Stimulated activated CD4-positive, alpha-beta T cell treated with anti-CD3 and anti-CD28 coated beads, Interleukin-2, amount 100 ng/mL, for 24 hours (primary cell): ENCODE measurements at regions not wholly inside any gene's neighbourhood (a gene's known extent, or its start where the extent isn't known, plus 50 kb on each side); places are given as distances from the start of the nearest gene placed in this dataset.
"Not testable (repeated sequence)": the region's sequence is repeated elsewhere in the genome, so short reads cannot be mapped to it uniquely, and the experiment has no call there.

Experiments
- DNase-seq, 2 donors: peaks; one replicate each; pipeline ENCODE4 v3.0.0-alpha.2; 2020

DNA sequence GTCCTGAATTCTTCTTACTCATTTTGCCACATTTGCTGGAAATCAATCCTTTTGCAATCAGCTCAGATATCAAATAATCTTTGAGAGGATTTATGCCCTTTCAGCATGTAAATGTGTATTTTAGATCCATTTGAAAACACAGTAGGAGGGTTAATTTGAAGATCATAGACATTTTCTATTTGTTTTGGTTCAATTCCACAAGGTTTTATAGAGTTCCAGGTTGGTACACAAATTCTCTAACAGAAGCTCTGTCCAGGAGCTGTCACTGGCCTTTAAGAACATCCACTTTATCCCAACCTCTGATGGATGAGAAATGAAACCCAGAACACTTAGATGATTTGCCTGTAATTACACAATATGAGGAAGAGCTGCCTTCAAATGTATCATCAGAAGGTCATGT is 157.3 kb upstream of the CHAC2 start:
- no peak for DNase-seq

DNA sequence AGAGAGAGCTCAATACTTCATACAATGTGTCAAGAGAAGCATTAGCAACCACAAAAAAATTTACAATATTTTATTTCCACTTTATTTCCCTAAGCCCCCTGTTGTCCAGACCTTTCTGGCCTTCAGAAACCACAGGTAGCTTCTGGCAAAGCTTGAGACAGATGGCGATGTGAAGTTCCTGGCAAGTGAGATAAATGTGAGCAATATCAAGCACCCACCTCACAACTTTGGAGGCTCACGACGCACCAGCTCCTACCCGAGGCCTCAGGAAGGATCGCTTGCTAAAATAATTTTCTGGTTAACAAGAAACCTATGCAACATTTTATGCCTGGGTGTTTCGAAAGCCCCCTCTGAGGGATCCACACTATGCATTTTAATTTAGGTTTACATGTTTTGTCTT is 158.1 kb upstream of the CHAC2 start:
- no peak for DNase-seq

DNA sequence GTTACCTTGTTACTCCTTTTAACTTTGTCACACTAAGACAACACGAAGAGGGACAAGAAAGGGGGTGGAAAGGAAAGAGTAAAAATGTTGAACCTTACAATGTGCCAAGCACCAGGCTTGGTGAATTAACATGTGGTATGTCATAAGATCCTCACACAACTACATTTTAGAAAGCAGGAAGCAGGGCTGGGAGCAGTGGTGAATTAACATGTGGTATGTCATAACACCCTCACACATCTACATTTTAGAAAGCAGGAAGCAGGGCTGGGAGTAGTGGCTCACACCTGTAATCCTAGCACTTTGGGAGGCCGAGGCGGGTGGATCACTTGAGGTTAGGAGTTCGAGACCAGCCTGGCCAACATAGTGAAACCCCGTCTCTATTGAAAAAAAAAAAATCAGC is 159.3 kb upstream of the CHAC2 start:
- DNase-seq = no peak

GRCh38 chr2:53600815-53601214 is 166.8 kb upstream of the CHAC2 start:
- no peak for DNase-seq

- not testable (repeated sequence) for DNase-seq
These were observed 180.6 kb upstream of the CHAC2 start for GRCh38 chr2:53586733-53587612.

GRCh38 chr2:53584986-53585385 is 182.6 kb upstream of the CHAC2 start:
- no peak for DNase-seq

DNA sequence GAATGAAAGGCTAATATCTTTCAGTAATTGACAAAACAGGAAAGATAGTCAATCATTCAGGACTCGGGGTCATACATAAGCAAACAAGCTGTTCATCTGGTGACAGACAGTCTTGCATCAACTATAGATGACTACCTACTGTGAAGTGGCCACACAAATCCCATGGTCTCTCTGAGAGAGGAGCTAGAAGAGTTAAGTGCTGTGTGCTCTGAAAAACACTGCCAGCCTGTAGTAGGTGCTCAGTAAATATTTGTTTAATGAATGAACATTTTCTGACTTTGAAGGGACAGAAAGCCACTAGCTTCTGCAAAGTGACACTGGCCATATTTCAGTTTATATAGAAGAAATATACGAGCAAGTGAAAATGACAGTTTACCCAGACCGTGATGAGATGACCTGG is 184.0 kb upstream of the CHAC2 start:
- no peak for DNase-seq

DNA sequence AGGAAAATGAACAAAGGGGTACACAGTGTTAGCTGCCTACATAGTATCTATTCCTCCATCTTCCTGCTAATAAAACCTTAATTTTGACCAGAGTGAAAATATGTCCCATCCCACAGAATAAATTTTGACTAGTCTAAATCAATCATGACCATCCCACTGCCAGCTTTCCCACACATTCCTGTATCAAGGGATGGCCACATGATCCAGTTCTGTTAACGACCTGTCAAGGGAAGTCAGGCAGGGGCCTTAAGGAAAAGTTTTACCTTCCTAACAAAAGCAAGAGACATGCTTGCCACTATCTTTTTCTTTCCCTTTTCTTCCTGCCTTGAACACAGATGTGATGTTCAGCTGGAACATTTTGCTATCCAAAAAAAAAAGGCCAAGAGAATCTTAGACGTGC is 185.0 kb upstream of the CHAC2 start:
- DNase-seq = no peak

DNA sequence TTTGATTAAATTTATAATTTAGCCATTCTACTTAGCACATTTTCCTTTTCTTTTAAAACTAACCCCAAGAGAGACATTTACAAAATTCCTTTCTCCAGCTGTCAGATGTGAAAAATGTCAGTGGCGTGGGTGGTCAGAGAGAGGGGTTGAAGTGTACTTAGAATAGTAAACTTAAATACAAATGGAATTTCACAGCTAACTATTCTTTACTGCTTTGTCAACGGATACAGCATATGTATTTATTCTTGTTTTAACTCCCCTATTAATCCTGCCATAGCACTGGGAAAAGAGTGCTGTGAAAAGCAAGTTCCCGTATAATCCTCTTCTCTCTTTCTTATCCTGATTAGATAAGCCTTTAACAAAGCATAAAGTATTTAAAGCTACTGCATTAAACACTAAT is 191.4 kb upstream of the CHAC2 start:
- DNase-seq = no peak

GRCh38 chr2:53575721-53576124 is 191.9 kb upstream of the CHAC2 start:
- DNase-seq = no peak

DNA sequence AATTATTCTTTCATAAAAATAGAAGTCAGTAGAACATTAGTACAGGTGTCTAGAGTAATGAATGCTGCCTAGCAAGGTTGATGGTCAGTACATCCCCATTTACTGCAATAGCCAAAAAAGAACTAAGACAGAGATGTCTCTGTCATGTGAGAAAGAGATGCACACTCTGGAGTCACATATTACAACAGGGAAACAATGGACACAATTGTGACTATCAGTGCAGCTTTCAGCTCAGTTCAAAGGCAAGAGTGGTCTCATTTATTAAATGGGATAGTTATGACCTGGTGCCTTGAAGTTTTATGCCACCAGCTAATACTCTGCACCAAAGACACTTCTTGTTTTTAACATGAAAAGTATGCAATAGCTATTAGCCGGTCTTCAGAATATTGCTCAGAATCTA is 194.9 kb upstream of the CHAC2 start:
- no peak for DNase-seq

- DNase-seq = no peak
These were observed 197.5 kb upstream of the CHAC2 start for GRCh38 chr2:53569957-53570727.

DNA sequence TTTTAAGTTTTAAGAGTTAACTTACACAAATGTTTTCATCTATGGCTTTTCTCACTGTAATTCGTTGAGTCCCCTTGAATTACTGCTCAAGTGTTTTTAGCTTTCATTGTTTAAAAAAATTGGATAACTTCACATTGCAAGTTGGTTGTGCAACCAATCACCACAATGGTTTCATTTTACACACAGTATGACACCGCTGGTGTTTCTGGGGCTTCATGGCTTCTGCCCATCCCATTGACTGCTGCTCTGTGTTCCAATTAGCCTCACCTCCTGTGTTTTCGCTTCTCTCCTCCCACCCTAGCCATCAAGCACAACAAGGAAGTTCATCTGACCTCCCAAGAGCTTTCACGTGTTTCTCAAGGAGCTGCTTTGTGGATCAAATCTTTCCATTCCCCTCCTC is 199.1 kb upstream of the CHAC2 start:
- DNase-seq = no peak

GRCh38 chr2:53567073-53567472 is 200.5 kb upstream of the CHAC2 start:
- no peak for DNase-seq

DNA sequence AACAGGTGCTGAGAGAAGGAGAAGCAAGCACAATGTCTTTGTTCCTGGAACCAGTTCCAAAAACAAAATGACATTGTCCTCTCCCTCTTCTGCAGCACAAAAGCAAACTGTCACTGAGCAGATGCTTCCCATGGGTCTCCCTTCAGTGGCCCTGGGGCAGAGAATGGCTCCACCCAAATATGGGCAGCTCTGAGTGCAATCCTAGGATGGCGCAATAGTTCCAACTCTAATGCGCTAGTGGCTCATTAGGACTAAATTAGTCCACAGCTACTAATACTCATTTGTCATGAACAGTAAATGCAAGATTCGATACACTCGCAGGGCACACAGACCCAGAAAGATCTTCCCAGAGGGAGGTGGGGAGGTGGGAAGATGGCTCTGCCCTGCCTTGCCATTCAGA is 205.2 kb upstream of the CHAC2 start:
- DNase-seq = no peak

- DNase-seq = no peak
These were observed 206.4 kb upstream of the CHAC2 start for GRCh38 chr2:53561155-53561554.

GRCh38 chr2:53559302-53559966 is 208.2 kb upstream of the CHAC2 start:
- DNase-seq = no peak

DNA sequence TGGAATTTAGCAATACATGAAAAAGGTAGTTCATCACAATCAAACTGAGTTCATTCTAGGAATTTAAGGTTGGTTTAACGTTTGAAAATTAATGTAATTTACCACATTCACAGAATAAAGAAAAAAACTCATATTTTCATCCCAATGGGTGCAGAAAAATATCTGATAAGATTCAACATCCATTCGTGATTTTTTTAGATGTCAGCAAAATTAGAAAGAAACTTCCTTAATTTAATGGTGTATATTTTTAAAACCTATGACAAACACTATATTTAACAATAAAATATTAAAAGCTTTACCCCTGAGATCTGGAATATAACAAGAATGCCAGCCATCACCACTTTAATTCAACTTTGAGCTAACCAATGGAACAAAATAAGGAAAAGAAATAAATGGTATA is 208.7 kb upstream of the CHAC2 start:
- DNase-seq = no peak

- no peak for DNase-seq
These were observed 218.1 kb upstream of the CHAC2 start for GRCh38 chr2:53549497-53549896.

DNA sequence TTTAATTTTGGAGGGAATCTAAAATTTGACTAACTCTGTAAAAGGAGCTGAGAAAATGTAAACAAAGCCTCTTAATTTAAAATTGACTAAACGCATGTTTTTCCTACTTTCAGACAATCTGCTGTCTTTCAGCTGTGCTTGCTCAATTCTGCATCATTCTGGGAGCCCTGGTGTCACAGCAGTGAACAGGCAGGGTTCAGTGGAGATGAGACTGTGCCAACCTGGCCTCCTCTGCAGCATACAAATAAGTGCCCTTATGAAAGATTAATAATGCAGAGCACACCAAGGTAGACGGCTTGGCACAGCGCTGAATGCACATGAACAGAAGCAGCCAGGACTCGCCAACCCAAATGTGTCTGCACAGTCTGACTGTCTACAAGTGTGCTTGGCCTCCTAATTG is 222.0 kb upstream of the CHAC2 start:
- DNase-seq = no peak

DNA sequence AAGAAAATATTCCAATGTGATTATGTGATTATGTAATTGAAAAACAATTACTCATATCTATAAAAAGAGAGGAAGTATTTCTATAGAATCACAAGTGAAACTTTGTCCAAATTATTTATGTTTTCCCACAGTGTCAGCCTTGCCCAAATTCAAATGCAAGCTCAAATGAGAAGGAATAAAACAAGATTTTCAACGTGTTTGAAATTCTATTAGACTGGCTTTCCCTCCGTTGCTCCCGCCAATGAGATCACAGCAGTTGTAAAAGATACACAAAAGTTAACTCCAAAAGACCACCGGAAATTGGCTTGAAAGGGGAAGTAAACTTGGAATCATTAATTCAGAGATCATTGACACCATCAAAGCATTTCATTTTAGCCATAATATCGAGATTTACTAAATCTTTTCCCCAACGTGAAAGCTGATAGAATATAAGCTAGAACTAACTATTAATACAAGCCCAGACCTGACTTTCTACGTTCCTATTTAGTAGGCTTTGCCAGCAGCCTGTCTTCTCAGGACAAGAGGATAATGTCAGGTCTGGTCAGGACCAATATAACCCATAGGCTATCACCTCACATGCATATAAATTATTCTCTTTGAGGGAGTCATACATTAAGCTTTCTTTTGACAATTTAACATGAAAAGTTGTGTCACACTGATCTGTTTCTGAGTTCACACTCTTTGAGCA is 222.6 kb upstream of the CHAC2 start:
- DNase-seq = no peak

- DNase-seq = no peak
These were observed 224.5 kb upstream of the CHAC2 start for GRCh38 chr2:53543083-53543482.
